OCI-LY1 (cell line): ENCODE measurements at regions not wholly inside any gene's neighbourhood (a gene's known extent, or its start where the extent isn't known, plus 50 kb on each side); places are given as distances from the start of the nearest gene placed in this dataset.

Experiments
- CTCF ChIP-seq: fragments of 200-600 bp; sonication (generic), shearing (Covaris generic); IDR thresholded peaks from 2 replicates; pipeline ENCODE4 v1.5.1; 2017; ENCODE audit warnings: mild to moderate bottlenecking, antibody characterized with exemption, low read length, moderate library complexity, mixed read lengths
- EZH2 ChIP-seq: fragments of 200-600 bp; sonication (generic), shearing (Covaris generic); IDR thresholded peaks from 2 replicates; pipeline ENCODE4 v1.8.0; 2017; ENCODE audit warnings: borderline replicate concordance, mixed run types, mild to moderate bottlenecking, antibody characterized with exemption, low read length, moderate library complexity, mixed read lengths

GRCh38 chr2:155157711-155158110, 459.2 kb downstream of the KCNJ3 start:
- TF ChIP-seq EZH2 (no peak), CTCF (no peak)
